A549 (cell line): ENCODE measurements at regions not wholly inside any gene's neighbourhood (a gene's known extent, or its start where the extent isn't known, plus 50 kb on each side); places are given as distances from the start of the nearest gene placed in this dataset.

Source experiments
- ATAC-seq, 2 experiments: fragments of 200-7000 bp in 1 of 2; fragments of >200 bp in 1 of 2; cut with Nextera tagmentation in 1 of 2; cut with Tn5 transposase in 1 of 2; 3 replicates each; pipeline versions ENCODE4 v1.8.0 to v1.9.1; 2018 to 2020; ENCODE audit warnings: mild to moderate bottlenecking in 1 of 2, moderate library complexity in 1 of 2
- CTCF ChIA-PET: fragments of 300-600 bp; sonication (Branson Sonifier 250); formaldehyde crosslinking; extraction: SDS; loops from one replicate; lab custom pipeline; 2021; ENCODE audit warnings: antibody characterized with exemption, inconsistent platforms; lab: Yijun Ruan, JAX
- POLR2A ChIA-PET: fragments of 350-600 bp; formaldehyde crosslinking; extraction: SDS; loops from one replicate; lab custom pipeline; 2021; ENCODE audit warnings: antibody characterized with exemption, inconsistent platforms; lab: Yijun Ruan, JAX
- DNase-seq, 2 experiments: peaks; one replicate each; pipeline versions ENCODE4 v3.0.0 to v3.0.0-alpha.2; 2011 to 2016; ENCODE audit warnings: low read depth in 1 of 2, low spot score in 1 of 2
- FAIRE-seq: peaks from 2 replicates; lab custom pipeline; 2011; peaks lifted over from hg19 to GRCh38; lab: Jason Lieb, UNC
- H3K27ac ChIP-seq, 2 experiments: fragments of >200 bp; sonication (Bioruptor Twin); formaldehyde crosslinking; 3 replicates each; pipeline ENCODE4 v1.5.1; 2016 to 2017
- H3K4me1 ChIP-seq: fragments of >200 bp; sonication (Bioruptor Twin); formaldehyde crosslinking; 3 replicates; pipeline ENCODE4 v1.6.1; 2016
- H3K4me2 ChIP-seq: fragments of >200 bp; sonication (Bioruptor Twin); formaldehyde crosslinking; 3 replicates; pipeline ENCODE4 v1.6.1; 2016
- H3K4me3 ChIP-seq: fragments of >200 bp; sonication (Bioruptor Twin); formaldehyde crosslinking; 3 replicates; pipeline ENCODE4 v1.5.1; 2016
- H3K9me3 ChIP-seq: fragments of >200 bp; sonication (Bioruptor Twin); formaldehyde crosslinking; 3 replicates; pipeline ENCODE4 v1.6.1; 2016
- BCL3 ChIP-seq: fragments of >200 bp; sonication (Bioruptor Twin); formaldehyde crosslinking; IDR thresholded peaks from 3 replicates; pipeline ENCODE4 v1.6.1; 2016
- BHLHE40 ChIP-seq: IDR thresholded peaks from 2 replicates; pipeline ENCODE4 v1.6.1; 2012; ENCODE audit warnings: low read depth, low read length, inconsistent platforms
- CBX2 ChIP-seq: fragments of 200-600 bp; sonication (generic); IDR thresholded peaks from 2 replicates; pipeline ENCODE4 v1.6.1; 2016; ENCODE audit warnings: low read depth, mild to moderate bottlenecking, borderline replicate concordance
- CHD2 ChIP-seq: fragments of 150-350 bp; IDR thresholded peaks from 2 replicates; pipeline ENCODE4 v1.6.1; 2014; ENCODE audit warnings: low read length; ENCODE audit not compliant: partially characterized antibody
- EHMT2 ChIP-seq: fragments of 200-600 bp; sonication (generic); IDR thresholded peaks from 2 replicates; pipeline ENCODE4 v1.6.1; 2016; ENCODE audit warnings: antibody characterized with exemption, low read depth, mild to moderate bottlenecking, moderate library complexity
- EP300 ChIP-seq, 2 experiments: fragments of >200 bp; sonication (Bioruptor Twin); formaldehyde crosslinking; IDR thresholded peaks; 2 replicates in 1 of 2; 3 replicates in 1 of 2; pipeline ENCODE4 v1.6.1; 2016 to 2017
- FOSB ChIP-seq: fragments of 250-450 bp; sonication (Bioruptor Pico); IDR thresholded peaks from 2 replicates; pipeline ENCODE4 v1.5.0; 2020; ENCODE audit warnings: mild to moderate bottlenecking, moderate library complexity
- FOXS1 ChIP-seq: fragments of 250-450 bp; sonication (Bioruptor Pico); IDR thresholded peaks from 2 replicates; pipeline ENCODE4 v1.5.0; 2020; ENCODE audit warnings: mild to moderate bottlenecking, moderate library complexity
- GATA3 ChIP-seq: IDR thresholded peaks from 2 replicates; pipeline ENCODE4 v1.6.1; 2012; ENCODE audit warnings: borderline replicate concordance
- HOXA7 ChIP-seq: fragments of 250-450 bp; sonication (Bioruptor Pico); IDR thresholded peaks from 2 replicates; pipeline ENCODE4 v1.5.0; 2020; ENCODE audit warnings: mild to moderate bottlenecking, moderate library complexity
- JUN ChIP-seq, 2 experiments: fragments of >200 bp; sonication (Bioruptor Twin); formaldehyde crosslinking; IDR thresholded peaks; 2 replicates in 1 of 2; 3 replicates in 1 of 2; pipeline ENCODE4 v1.6.1; 2016 to 2017
- KDM5A ChIP-seq: fragments of 200-600 bp; sonication (generic); IDR thresholded peaks from 2 replicates; pipeline ENCODE4 v1.6.1; 2016; ENCODE audit warnings: antibody characterized with exemption, mild to moderate bottlenecking
- MAFK ChIP-seq: fragments of 450-650 bp; IDR thresholded peaks from 2 replicates; pipeline ENCODE4 v1.6.1; 2014; ENCODE audit not compliant: partially characterized antibody
- NR3C1 ChIP-seq: fragments of >200 bp; sonication (Bioruptor Twin); formaldehyde crosslinking; IDR thresholded peaks from 3 replicates; pipeline ENCODE4 v1.6.1; 2017
- POLR2A ChIP-seq: IDR thresholded peaks from 2 replicates; pipeline ENCODE4 v1.6.1; 2012; ENCODE audit warnings: mild to moderate bottlenecking, low read length
- POLR2AphosphoS2 ChIP-seq: conservative IDR thresholded peaks from 2 replicates; pipeline ENCODE4 v1.6.1; 2012; ENCODE audit warnings: low read length, improper control_type of control experiment, inconsistent platforms
- RNF2 ChIP-seq: fragments of 200-600 bp; sonication (generic); IDR thresholded peaks from 2 replicates; pipeline ENCODE4 v1.6.1; 2016; ENCODE audit warnings: low read depth, mild to moderate bottlenecking, antibody characterized with exemption, moderate library complexity, borderline replicate concordance
- SMC3 ChIP-seq: fragments of >200 bp; sonication (Bioruptor Twin); formaldehyde crosslinking; IDR thresholded peaks from 3 replicates; pipeline ENCODE4 v1.6.1; 2018; ENCODE audit warnings: inconsistent platforms
- SREBF2 ChIP-seq: fragments of 450-650 bp; IDR thresholded peaks from 2 replicates; pipeline ENCODE4 v1.6.1; 2014; ENCODE audit warnings: mild to moderate bottlenecking, moderate library complexity
- USF2 ChIP-seq: fragments of 450-650 bp; IDR thresholded peaks from 2 replicates; pipeline ENCODE4 v1.6.1; 2014; ENCODE audit warnings: antibody characterized with exemption
- ZFP36 ChIP-seq: fragments of 450-650 bp; IDR thresholded peaks from 2 replicates; pipeline ENCODE4 v1.6.1; 2014; ENCODE audit warnings: borderline replicate concordance; ENCODE audit not compliant: partially characterized antibody
- WGBS: methylation state at CpG from one replicate; pipeline ENCODE4 v1.1.6; 2017; ENCODE audit errors: missing lambda C conversion rate; 5-methylcytosine and 5-hydroxymethylcytosine counted together
- TF ChIP-seq, protein P1 (sequence below): IDR thresholded peaks from 2 replicates; pipeline ENCODE4 v1.6.1; 2012
- TF ChIP-seq, protein P2 (sequence below): fragments of 250-450 bp; sonication (Bioruptor Pico); IDR thresholded peaks from 2 replicates; pipeline ENCODE4 v1.5.0; 2021; ENCODE audit warnings: mild to moderate bottlenecking, moderate library complexity, borderline replicate concordance
- TF ChIP-seq, protein P3 (sequence below): fragments of >200 bp; sonication (Bioruptor Twin); formaldehyde crosslinking; IDR thresholded peaks from 3 replicates; pipeline ENCODE4 v1.5.1; 2016
- TF ChIP-seq, protein P4 (sequence below): fragments of >200 bp; sonication (Bioruptor Twin); formaldehyde crosslinking; IDR thresholded peaks from 2 replicates; pipeline ENCODE4 v1.6.1; 2016

- TF ChIP-seq ZFP36 (no peak), JUN (IDR thresholded peaks at IDR 0.05) (no peak), POLR2A (no peak), SMC3 (no peak)
- TF ChIP-seq, protein P1, sequence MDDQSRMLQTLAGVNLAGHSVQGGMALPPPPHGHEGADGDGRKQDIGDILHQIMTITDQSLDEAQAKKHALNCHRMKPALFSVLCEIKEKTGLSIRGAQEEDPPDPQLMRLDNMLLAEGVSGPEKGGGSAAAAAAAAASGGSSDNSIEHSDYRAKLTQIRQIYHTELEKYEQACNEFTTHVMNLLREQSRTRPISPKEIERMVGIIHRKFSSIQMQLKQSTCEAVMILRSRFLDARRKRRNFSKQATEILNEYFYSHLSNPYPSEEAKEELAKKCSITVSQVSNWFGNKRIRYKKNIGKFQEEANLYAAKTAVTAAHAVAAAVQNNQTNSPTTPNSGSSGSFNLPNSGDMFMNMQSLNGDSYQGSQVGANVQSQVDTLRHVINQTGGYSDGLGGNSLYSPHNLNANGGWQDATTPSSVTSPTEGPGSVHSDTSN: no peak
Observed at GRCh38 chr2:43058726-43059110, 167.7 kb downstream of the ZFP36L2 start (continued).

- CTCF ChIA-PET: interaction anchor here (1.1 kb wide), 1 partner anchor 171 kb away, joined by 3 read pairs; no protein-coding TSS in a partner anchor
- Histone ChIP-seq H3K4me1 (peaks cover 18% of the 10 kb centered on the region), H3K4me3 (no peak overlapping the region), H3K27ac (peak overlapping the region in 1 of 2 experiments; percentile 50; a peak in 3 of 6 replicates), H3K9me3 (peaks cover 13% of the 10 kb centered on the region), H3K4me2 (no peak overlapping the region)
- POLR2A ChIA-PET: no interaction called here
- FAIRE-seq: no peak
- TF ChIP-seq EHMT2 (no peak), RNF2 (no peak), FOXS1 (CRISPR knock-in tag) (no peak), NR3C1 (no peak)
- TF ChIP-seq, protein P2, sequence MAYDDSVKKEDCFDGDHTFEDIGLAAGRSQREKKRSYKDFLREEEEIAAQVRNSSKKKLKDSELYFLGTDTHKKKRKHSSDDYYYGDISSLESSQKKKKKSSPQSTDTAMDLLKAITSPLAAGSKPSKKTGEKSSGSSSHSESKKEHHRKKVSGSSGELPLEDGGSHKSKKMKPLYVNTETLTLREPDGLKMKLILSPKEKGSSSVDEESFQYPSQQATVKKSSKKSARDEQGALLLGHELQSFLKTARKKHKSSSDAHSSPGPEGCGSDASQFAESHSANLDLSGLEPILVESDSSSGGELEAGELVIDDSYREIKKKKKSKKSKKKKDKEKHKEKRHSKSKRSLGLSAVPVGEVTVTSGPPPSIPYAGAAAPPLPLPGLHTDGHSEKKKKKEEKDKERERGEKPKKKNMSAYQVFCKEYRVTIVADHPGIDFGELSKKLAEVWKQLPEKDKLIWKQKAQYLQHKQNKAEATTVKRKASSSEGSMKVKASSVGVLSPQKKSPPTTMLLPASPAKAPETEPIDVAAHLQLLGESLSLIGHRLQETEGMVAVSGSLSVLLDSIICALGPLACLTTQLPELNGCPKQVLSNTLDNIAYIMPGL: no peak
- TF ChIP-seq, protein P3, sequence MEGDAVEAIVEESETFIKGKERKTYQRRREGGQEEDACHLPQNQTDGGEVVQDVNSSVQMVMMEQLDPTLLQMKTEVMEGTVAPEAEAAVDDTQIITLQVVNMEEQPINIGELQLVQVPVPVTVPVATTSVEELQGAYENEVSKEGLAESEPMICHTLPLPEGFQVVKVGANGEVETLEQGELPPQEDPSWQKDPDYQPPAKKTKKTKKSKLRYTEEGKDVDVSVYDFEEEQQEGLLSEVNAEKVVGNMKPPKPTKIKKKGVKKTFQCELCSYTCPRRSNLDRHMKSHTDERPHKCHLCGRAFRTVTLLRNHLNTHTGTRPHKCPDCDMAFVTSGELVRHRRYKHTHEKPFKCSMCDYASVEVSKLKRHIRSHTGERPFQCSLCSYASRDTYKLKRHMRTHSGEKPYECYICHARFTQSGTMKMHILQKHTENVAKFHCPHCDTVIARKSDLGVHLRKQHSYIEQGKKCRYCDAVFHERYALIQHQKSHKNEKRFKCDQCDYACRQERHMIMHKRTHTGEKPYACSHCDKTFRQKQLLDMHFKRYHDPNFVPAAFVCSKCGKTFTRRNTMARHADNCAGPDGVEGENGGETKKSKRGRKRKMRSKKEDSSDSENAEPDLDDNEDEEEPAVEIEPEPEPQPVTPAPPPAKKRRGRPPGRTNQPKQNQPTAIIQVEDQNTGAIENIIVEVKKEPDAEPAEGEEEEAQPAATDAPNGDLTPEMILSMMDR: no peak
- WGBS: 85% methylated on average over 20 of the region's 20 CpGs
- DNase-seq: no peak
- no peak for ATAC-seq
Observed at GRCh38 chr2:43057742-43058725, 168.4 kb downstream of the ZFP36L2 start.

DNA sequence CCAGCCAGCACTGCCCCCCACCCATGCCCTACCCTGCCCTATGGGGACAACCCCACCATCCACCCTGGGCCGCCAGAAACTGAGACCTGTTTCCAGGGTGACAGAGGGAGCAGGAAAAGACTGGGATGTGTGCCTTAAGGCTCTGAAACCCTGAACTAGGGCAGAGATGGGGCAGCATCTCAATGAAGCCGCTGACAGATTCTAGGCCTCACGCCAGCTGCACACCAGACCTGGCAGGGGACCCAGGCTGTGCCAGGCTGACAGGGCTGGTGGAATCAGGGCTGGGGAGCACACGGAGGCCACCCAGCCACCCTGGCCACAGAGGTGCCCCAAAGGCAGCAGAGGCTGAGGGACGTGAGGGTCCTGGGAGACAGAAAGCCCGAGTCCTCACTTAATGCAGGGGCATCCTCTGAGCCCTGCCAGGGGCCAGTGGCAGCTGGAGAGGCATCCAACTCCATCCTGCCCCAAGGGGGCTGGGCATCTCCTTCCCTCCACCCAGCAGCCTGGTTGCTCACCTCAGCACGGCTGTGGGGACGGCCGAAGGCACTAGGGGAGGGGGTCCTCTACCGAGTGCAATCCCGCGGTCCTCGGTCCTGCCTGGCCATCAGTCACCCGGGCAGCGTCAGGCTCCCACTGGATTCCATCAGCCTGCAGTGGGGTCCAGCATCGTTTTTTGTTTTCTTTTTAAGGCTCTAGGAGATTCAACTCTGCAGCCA lies 169.2 kb downstream of the ZFP36L2 start:
- POLR2A ChIA-PET: no interaction called here
- CTCF ChIA-PET: no interaction called here
- WGBS: 70% methylated on average over 16 of the region's 16 CpGs
- Histone ChIP-seq H3K9me3 (peaks cover 13% of the 10 kb centered on the region), H3K27ac (peak overlapping the region in 1 of 2 experiments; percentile 68; a peak in 3 of 6 replicates), H3K4me3 (no peak overlapping the region), H3K4me1 (peaks cover 22% of the 10 kb centered on the region), H3K4me2 (peak overlapping the region; percentile 32; the same call in 1 of the 3 replicates)
- peak; percentile 45 to 74 for ATAC-seq
- no peak for TF ChIP-seq SREBF2
- TF ChIP-seq CBX2: no peak
- no peak for TF ChIP-seq SMC3
- TF ChIP-seq POLR2AphosphoS2: no peak
- no peak for TF ChIP-seq FOSB (CRISPR knock-in tag)
- no peak for TF ChIP-seq EP300 (IDR thresholded peaks at IDR 0.05)
- TF ChIP-seq USF2: no peak
- TF ChIP-seq KDM5A: no peak
- TF ChIP-seq, protein P4, sequence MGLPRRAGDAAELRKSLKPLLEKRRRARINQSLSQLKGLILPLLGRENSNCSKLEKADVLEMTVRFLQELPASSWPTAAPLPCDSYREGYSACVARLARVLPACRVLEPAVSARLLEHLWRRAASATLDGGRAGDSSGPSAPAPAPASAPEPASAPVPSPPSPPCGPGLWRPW: no peak
- TF ChIP-seq MAFK: no peak
- TF ChIP-seq HOXA7 (CRISPR knock-in tag): no peak
- TF ChIP-seq BCL3: no peak
- TF ChIP-seq CHD2: no peak
- TF ChIP-seq JUN (IDR thresholded peaks at IDR 0.05): no peak
- no peak for TF ChIP-seq FOXS1 (CRISPR knock-in tag)
- no peak for TF ChIP-seq NR3C1
- no peak for TF ChIP-seq BHLHE40
- no peak for TF ChIP-seq GATA3
- no peak for DNase-seq
- no peak for FAIRE-seq
